ENCODE measurements at regions not wholly inside any gene's neighbourhood (a gene's known extent, or its start where the extent isn't known, plus 50 kb on each side); places are given as distances from the start of the nearest gene placed in this dataset.

DNA sequence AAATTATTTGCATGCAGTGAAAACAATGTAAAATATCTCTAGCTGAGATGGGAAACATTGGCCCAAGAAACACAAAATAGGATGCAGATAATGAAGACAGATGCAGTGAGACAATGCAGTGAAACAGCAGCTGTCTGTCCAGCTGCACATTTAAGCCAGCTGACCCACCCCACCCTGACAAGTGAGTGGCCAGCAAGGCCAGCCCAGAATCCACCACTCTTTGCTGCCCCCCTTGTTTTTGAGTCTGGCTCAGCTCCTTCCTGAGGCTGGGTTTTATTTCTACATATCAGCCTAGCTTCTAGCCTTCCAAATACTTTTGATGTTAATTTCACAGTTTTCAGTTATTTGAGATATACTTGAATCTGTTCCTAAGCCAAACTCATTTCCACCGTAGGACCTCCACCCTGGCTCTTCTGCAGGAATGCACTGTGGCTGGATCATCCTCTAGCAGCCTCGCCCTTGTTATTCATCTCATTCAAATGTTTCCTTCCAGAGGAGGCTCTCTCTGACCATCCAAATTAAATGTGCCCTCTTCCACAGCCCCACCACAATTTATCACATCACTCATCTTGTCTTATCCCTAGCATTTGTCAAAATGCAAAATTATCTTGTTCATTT lies 154.1 kb upstream of the POU2AF2 start:
- DNase-seq: peak; percentile 71

DNA sequence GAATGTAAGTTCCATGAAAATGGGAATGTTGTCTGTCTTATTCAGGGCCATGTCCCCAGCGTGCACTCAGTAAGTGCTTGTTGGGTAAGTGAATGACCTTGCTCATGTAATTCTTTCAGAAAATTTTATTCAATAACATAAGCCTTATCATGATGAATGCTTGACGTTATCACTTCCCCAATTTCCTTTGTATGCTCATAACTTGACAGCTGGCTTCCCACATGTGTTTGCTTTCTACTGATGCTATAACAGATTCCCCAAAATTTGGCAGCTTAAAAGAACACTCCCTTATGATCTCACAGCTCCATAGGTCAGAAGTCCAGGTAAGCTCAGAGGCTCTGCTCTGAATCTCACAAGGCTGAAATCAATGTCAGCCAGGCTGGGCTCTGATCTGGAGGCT lies 155.8 kb upstream of the POU2AF2 start:
- DNase-seq: no peak

DNA sequence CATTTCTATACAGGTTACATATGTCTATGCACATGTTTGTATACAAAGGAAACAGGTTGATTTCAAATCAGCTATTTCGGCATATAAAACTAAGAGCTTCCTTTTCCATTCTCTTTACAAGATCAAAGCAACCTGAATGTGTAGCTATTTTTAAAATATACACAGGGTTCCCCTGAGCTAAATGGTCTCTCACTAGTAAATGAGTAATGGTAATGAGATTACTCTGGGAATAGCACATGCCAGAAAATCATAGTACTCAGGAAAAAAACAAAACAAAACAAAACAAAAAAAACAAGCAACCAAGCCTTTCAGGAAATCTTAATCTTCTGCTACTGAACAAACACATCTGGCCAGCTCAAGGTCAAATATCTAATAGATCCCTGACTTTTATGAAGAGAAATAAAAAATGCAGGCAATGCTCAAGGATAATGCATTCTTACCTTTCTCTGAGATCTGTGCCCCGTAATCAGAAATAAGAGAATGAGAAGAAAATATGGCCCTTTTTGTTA lies 156.6 kb upstream of the POU2AF2 start:
- no peak for DNase-seq

DNA sequence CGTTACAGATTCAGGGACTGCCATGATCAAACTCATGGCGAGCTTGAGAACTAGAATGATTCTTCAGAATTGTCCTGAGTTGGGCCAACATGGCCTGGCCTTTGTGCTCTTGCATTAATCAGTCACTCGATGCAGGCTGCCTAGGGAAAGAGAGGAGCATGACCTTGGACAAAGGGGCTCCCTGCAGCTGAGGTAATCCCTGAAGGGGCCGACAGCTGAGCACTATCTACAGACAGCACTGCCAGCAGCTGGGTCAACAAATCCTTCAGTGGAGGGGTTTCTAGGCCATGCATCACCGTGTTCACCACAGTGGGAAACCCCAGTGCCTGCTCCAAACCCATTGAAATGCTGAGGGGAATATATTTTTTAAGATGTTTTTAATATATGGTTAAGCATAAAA lies 159.5 kb upstream of the POU2AF2 start:
- no peak for DNase-seq

DNA sequence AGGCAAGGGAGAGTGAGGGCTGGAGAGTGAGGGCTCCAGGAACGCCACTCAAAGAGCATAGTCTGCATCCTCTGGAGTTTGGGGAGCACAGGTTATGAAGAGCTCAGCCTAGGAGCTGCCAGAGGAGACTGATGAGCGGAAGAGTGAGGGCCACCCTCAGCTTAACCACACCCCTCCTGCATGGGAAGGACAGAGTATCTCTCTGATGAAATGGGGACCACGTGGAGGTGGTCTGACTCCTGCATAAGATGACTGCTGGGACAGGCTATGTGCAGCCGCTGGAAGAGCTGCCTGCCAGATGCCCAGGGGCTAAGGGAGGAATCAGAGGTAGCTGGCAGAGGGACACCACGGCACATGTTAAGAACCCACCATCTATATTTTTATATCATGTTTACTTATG lies 162.9 kb upstream of the POU2AF2 start:
- DNase-seq: no peak

DNA sequence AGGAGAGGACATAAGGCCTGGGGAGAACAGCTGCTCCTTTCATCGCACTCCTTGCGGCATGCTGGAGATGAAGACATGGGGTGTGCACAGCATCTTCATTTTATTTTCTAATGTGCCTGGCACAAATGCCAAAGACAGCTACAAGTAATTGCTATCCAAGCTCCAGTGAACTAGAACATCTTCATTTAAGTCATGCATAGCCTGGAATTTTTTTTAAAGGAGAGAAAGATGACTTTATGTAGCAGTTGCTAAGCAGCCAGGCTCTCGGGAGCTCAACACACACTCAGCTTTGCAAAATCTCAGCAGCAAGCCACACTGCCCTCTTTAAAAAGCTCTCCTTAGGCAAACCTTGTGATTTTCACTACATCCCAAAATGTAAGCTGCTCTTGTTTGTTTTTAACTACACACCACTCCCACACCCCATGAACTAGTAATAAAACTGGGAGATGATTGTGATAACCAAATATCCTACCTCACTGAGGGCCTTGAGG lies 164.5 kb upstream of the POU2AF2 start:
- DNase-seq: peak; percentile 62

DNA sequence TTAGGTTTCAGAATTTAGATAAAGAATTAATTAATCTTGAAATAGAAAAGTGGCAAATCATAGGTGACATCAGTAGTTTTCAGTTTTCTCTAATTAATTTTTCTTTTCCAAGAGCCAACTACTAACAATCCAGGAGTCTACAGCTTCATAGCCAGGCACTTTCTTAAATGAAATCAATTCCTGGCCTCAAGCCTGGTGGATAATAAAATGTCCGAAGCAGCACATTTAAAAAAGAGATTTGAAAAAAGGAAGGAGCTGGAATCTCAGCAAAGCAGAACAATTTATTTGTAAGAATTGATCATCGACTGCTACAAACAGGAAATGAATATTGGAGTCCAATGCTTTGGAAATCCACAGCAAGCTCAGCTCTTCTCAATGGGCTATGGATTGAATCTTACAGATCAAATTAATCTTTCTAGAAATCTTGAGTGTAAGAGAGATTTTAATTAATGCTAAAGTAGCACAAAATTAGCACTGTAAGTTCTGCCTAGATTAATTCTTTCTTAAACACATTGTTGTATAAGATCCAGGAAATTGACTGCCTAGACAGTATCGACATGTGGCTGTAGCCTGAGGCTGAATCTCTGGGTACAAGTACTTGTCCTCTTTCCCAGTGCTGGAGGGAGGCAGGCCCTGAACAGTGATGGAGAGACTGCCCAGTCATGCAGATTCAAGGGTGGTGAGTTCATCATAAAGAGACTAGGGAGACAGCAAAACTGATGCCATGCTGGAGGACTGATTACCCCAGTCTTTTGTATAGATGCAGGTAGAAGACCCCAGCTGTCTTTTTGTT lies 167.8 kb upstream of the POU2AF2 start:
- DNase-seq: no peak

DNA sequence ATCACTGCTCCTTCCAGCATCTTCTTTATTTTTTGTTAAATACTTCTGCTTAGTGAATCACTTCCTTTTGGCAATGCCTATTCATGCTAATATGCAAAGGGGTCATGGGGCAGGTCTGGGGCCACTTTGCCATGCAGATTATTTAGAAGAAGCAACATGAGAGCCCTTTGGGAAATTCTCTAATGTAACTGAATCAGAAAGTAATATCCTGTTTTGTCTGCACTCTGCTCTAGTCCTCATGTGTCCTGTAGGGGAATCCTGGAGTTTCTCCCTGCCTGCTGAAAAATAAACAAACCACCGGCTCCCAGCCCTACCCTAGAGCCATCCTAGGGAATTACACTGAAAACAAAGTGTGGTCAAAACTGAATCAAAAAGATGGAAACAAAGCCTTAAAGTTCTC lies 176.5 kb upstream of the POU2AF2 start:
- no peak for DNase-seq

DNA sequence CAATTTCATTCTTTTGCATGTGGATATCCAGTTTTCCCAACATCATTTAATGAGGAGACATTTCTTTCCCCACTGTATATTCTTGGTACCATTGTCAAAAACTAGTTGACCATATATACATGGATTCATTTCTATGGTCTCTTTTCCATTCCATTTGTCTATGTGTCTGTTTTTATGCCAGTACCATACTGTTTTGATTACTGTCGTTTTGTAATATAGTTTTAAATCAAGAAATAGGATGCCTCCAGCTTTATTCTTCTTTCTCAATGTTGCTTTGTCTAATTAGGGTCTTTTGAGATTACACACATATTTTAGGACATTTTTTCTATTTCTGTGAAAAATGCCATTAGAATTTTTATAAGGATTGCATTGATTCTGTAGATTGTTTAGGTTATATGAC lies 177.5 kb upstream of the POU2AF2 start:
- no peak for DNase-seq

DNA sequence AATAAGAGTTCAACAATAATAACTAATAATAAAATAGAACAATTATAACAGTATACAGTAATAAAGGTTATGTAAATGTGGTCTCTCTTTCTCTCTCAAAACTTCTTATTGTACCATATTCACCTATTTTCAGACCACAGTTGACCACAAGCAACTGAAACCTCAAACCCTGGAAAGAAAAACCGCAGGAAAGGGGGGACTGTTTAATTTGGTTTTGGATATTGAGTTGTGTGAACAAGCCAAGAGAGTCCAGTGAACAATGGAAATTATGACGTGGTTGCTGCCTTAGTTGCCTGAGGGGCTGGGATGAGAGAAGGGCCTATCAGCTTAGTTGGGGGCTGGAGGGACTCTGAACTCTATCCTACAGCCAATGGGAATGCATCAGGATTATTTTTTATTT lies 178.7 kb upstream of the POU2AF2 start:
- no peak for DNase-seq

DNA sequence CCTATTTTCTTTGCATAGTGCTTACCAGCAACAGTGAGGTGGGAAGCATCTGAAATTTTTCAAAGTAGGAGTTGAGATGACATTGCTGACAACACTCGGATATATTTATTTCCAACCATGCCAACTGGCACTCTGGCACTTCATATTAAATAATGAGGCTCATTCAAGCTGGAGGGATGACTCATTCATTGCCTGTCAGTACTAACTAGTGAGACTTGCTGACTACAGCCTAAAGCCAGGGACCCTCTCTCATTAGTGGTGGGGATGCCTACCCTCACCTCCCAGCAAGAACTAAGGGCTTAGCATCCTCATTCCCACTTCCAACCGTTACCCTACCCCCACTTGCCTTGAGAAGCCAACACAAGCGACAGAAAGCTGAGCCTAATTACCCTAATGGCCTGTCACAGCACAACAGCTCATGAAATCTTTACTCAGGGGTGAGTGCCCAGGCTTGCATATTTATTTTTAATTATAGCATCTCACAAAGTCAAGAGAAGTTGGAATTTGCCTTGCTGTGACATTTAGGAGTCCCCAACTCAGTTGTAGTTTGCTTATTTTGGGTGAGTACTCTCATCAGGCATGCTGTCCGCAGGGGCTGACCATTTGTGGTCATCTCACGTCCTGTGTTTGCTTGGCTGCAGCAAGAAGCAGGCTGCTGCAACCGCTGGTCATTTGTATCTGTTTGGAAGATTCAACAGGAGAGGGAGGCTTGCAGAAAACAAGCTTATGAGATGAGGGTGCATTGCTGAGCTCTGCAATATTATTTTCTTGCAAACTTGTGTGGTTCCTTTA lies 181.6 kb upstream of the POU2AF2 start:
- DNase-seq: no peak

DNA sequence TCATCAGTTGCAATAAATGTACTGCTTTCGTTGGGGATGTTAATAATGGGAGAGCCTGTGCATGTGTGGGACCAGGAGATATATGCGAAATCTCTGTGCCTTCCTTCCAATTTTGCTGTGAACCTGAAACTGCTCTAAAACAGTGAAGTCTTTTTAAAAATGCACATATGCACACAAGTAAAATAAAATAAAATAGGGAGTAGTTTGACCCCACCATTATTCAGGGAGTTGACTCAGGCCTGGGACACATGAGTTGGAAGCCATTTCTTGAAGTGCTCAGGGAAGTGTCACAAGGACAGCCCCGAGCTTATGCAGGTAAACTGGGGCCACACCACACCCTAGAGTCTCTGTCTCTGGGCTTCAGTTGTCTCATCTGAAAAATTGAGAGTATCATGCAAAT lies 183.1 kb upstream of the POU2AF2 start:
- no peak for DNase-seq

DNA sequence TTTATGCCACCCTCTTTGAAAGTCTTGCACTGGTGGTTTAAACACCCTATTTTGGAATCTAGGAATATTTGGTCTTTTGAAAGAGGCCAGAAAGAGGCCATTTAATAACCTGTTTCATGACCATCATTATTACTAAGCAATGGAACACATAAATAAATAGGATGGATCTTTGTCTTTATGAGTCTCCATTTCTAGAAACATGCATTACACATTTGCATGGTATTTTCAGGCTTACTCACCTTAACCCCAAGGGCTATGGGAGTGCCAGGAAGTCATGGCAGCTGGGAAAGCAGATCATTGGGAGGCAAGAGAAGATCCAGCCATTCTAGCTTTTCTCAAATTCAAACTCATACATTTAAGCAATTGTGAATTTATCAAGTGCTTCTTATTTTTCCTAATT lies 185.8 kb upstream of the POU2AF2 start:
- DNase-seq: no peak

DNA sequence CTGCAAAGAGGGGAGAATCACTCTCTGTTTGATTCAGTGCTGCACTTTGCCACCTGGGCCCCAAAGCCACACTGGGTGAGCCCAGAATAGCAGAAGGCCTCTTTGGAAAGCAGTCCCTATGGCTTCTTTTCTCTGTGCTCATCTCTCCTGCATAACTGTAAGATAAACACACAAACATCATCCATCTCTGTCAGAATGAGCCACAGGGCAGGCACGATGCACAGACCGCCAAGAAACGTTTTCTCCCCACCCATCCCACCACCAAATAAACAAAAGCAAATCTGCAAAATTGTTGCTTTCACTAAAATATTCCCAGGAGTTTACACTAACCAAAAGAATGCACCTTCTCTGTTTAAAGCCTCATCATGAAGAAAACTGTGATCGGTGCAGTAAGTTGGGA lies 196.4 kb upstream of the POU2AF2 start:
- no peak for DNase-seq

DNA sequence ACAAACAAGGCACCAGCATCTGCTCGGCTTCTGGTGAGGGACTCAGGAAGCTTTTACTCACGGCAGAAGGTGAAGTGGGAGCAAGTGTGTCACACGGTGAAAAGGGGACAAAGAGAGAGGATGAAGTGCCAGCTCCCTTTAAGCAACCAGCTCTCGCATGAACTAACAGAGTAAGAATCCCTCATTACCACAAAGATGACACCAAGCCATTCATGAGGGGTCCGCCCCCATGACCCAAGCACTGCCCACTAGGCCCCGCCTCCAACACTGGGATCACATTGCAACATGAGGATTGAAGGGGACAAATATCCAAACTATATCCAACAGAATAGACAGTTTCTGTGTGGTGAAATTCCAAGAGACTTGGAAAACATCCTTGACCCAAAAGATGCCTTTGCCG lies 198.2 kb upstream of the POU2AF2 start:
- no peak for DNase-seq

DNA sequence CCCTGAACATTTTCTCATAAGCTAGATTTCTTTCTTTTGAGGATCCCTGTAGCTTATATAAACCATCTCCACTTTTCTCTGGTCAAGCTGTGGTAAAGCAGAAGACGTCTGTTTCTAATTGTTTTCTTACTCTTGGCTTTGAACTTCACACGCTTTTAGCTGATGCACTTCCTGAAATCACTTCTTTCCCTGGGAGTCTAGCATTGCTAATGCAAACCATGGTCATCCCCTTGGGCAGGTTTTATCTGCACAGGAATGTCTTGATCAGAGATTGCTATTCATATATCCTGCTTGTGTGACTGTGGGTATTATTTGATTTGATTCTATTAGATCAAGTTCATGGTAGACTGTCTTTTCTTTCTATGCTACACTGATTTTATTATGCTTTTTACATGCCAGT lies 199.2 kb upstream of the POU2AF2 start:
- no peak for DNase-seq

DNA sequence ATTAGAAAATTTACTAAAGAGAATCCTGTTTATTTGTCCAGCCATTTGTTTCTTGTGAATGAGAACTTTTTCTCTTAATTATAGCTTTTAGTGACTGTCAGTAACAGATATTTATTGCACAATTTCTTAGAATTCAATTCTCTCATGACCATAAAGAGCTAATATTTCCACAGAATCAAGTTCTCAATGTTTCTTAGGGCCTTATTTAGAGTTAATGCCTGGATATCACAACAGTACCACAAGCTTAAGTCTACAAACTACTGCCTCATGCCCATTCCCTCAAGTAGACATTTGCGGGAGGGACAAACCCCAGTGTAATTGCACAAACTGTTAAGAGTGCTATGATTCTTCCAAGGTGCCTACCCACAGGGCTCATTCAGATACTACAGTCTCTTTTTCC lies 199.7 kb upstream of the POU2AF2 start:
- DNase-seq: no peak

DNA sequence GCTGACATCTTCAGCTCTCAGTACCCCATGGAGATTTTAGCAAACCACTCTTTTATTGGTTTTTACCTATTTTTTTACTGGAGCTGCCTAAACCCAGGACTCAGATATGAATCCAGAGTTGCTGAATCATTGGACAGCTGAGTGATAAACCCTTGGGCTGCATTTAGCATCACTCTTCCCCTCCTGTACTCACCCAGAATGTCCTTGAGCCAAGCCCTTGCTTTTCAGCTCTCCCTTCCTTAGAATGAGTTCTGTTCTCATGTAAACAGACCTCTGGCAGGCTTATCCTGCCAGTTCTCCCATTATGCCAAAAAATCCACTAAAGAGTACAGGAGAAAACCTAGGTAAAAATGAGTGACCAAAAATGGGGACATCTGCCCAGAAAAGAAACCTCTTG lies 200.1 kb upstream of the POU2AF2 start:
- DNase-seq: no peak

DNA sequence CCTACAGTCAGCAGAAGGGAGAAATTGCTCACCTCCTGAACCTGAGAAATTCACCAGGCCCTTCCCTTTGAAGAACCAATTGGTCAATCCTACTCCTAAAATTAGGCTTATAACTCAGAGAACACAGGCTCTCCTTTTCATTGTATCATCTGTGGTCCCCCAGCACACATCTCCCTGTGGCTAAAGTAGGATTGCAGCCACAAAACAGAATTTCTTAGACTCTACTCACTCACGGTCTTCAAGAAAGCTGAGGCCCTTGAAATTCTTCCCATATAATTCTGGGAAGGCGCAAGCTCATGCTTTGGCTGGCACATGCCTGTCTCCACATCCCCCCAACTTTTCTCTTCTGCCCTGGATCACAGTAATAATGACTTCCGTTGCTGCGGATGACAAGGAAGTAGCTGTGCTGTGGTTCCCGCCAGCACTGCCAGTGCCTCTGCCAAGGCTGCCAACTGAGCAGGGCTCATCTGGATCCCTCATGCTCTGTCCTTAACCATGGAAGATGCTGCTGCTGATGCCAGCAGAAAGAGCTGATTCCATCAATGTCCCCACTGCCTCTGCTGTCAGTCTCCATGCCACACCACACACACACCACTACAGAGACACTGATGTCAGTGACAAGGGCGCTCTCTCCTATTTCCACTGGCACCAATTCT lies 200.6 kb upstream of the POU2AF2 start:
- no peak for DNase-seq

DNA sequence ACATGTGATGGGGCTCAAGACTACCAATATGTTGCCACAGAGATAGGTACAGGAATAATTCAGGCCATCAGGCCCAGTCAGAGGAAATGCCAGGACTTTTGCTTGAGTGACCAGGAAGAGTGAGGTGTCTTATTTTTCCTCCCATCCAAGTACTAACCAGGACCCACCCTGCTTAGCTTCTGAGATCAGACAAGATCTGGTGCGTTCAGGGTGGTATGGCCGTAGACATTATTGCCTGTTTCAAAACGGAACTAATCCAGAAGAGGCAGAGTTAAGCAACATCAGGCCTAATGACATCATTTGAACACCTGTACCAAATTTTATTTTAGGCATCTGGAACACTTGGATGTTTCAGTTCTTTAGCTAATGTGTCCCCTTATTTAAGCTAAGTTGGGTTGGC lies 205.5 kb upstream of the POU2AF2 start:
- DNase-seq: no peak

DNA sequence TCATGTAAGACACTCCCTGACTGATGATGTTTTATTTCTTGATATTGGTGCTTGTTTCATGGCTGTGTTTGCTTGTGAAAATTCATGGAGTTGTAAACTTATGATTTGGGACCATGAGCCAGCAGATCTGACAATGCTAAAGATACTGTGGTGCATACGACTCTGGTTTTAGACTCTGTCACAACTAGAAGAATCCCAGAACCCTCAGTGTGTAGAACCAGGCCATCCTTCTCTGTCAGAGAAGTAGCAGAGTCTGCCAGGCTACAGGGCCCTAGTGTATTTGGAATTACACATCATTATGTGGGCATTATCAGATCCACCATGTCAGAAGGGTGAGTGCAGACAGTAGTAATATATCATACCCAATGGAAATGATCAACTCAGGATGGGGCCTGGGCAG lies 209.8 kb upstream of the POU2AF2 start:
- no peak for DNase-seq

DNA sequence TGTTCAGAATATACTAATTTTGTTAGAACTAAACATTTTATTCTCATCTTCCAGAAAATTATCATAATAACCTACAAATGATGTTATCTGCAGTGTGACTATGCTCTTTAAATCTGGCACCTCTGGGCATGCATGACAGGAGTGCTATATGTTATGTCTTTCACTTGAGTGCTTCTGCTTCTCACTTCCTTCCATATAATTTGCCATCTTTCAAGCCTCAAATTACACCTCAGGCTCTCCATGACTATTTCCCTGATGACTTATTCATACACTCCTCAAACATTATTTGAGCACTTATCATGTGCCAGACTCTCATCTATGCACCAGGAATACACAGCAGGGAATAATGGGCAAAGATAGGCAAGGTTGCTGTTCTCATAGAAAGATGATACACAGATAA lies 219.3 kb upstream of the POU2AF2 start:
- DNase-seq: no peak

DNA sequence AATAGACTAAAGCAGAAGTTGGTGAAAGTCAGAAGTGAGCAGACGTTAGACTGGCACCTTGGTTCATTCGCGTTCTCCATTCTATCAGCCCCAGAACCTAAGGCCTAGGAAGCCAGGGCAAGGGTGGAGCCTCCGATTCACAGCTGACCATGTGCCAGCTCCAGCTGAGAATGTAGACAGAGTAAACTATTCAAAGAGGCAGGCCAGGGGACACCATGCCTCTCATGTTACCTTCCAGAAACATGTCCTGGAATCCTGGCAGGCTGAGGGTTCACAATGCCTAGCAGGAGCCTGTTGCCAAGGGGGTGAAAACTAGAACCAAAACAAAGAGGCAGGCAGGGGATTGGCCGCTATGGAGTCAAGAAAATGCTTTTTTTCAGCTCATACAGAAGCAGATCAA lies 224.4 kb upstream of the POU2AF2 start:
- DNase-seq: no peak

Data from hindlimb muscle (tissue), 1 donor.